CD4-positive, alpha-beta T cell treated with Interleukin-17A for 4 hours (primary cell): ENCODE measurements at regions not wholly inside any gene's neighbourhood (a gene's known extent, or its start where the extent isn't known, plus 50 kb on each side); places are given as distances from the start of the nearest gene placed in this dataset.
"Not testable (repeated sequence)": the region's sequence is repeated elsewhere in the genome, so short reads cannot be mapped to it uniquely, and the experiment has no call there.

Experiments
- DNase-seq: peaks from one replicate; pipeline ENCODE4 v3.0.0-alpha.2; 2020; ENCODE audit warnings: mixed read lengths

- DNase-seq, result not testable (repeated sequence)
Measured at GRCh38 chr5:177664737-177665136, 64.8 kb downstream of the B4GALT7 start.

GRCh38 chr5:177665172-177665571 is 65.2 kb downstream of the B4GALT7 start:
- DNase-seq, result not testable (repeated sequence)

GRCh38 chr5:177665960-177666359 is 66.0 kb downstream of the B4GALT7 start:
- DNase-seq, result not testable (repeated sequence)

GRCh38 chr5:177671035-177671754 is 71.3 kb downstream of the B4GALT7 start:
- not testable (repeated sequence) for DNase-seq

GRCh38 chr5:177671755-177672690 is 72.1 kb downstream of the B4GALT7 start:
- peak; percentile 89 for DNase-seq
